Activated gamma-delta T cell treated with Interleukin-2 at 50 U/mL for 16 hours (primary cell): ENCODE measurements at regions not wholly inside any gene's neighbourhood (a gene's known extent, or its start where the extent isn't known, plus 50 kb on each side); places are given as distances from the start of the nearest gene placed in this dataset.

Experiments
- DNase-seq: peaks from one replicate; pipeline ENCODE4 v3.0.0-alpha.2; 2020

DNA sequence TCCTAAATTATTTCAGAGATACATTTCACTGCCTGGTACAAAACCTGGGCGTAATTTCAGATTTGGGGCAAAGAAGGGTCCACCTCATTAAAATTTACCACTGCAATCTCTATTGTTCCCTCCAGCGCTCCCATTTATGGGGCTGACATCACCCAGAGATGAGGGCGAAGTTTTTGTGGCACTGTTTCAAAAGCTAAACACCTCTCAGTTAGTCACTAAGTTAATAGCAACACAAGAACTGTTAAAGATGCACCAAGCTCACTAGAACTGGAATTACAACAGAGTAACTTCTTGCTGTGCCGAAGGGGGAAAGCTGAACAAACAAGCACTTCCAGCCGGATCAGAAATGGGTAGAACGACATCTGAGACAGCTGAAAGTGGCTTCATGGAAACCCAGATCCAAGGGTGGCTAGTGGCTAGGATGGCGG is 179.4 kb downstream of the GATA3 start:
- no peak for DNase-seq

GRCh38 chr10:8235253-8236027 is 181.0 kb downstream of the GATA3 start:
- no peak for DNase-seq

DNA sequence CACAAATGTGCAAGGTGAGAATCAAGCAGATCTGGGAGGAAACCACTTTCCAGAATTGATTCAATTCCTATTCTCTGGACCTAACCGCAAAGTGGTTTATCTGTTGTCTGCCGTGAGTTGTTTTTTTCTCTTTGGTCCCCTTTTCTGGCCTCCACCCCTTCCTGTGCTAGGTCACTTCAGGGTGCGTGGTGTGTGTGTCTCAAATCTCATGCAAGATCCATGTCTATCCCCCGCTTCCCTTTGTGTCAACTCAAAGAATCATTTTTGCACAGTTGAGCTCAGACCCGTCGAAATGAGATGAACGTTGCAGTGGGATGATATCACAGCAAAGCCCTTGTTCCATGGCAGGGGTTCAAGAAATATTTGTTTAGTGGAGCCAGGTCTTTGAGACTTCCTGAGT is 184.5 kb downstream of the GATA3 start:
- no peak for DNase-seq

- no peak for DNase-seq
These were observed 186.4 kb downstream of the GATA3 start for GRCh38 chr10:8240861-8241260.

DNA sequence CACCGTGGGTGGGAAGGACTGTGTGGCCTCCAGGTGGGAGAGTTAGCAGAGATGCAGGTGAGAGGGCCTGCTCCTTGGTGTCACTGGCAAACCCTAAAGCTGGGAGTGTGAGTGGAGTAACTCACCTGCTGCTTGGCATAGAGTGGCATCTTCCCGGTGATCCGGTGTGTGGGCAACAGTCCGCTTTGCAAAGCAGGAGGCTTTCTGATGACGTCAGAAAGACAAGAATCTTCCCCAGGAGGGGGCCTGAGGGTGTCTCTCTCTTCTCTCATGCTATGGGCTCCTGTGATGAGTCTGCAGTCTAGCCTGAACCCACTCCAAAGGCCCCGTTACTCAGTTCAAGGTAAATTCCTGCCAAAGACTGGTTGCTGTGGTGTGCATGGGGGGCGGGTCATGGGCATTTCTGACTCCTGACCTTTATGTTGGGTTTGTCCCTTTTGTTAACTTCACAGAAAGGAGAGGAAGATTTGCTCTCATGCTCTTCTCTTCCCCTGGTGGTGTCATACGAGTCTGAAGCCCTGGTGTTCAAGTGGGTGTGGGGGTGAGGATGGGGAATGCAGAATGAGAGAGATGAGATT is 187.9 kb downstream of the GATA3 start:
- DNase-seq, result no peak

DNA sequence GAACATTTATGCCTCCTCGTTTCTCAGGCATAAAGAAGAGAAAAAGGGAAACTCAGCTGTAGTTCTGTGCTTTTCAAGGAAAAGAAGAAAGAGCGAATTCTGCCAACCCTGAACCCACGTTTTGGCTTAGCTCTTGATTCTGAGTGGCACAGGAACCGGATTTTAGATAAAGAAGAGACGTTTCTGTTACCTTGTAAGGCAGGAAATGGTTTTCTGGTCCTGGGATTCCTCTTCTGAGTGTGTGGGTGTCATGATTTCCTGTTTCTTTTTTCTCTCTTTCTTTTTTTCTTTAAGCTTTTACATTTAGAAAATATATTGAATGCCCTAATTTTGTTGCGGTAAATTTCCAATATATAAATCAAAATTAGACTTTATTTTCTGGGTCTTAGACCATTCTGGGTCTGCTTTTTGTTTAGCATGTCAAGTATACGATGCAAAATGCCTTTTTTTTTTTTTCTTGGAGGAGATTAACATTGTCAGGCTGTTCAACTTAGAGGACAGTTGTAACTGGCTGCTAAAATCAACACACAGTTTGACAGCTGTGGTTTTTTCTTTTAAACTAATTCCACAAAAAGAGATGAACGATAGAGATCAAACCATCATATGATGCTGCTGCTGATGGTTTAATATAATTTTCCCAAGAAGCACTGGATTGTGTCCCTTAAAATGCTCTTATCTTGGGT is 190.8 kb downstream of the GATA3 start:
- DNase-seq, result no peak

GRCh38 chr10:8245814-8246142 is 191.3 kb downstream of the GATA3 start:
- no peak for DNase-seq

DNA sequence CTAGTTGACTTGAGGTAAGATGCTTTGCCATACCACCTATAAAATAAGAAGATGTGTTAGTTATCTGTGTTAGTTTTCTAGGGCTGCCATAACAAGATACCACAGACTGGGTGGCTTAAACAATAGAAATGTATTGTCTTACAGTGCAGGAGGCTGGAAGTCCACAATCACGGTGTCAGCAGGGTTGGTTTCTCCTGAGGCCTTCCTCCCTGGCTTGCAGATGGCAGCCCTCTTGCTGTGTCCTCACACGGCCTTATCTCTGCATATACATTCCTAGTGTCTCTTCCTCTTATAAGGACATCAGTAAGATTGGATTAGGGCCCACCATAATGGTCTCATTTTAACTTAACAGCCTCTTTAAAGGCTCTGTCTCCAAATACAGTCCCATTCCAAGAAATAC is 192.1 kb downstream of the GATA3 start:
- DNase-seq, result no peak

- DNase-seq, result no peak
These were observed 192.7 kb downstream of the GATA3 start for GRCh38 chr10:8247191-8247590.

DNA sequence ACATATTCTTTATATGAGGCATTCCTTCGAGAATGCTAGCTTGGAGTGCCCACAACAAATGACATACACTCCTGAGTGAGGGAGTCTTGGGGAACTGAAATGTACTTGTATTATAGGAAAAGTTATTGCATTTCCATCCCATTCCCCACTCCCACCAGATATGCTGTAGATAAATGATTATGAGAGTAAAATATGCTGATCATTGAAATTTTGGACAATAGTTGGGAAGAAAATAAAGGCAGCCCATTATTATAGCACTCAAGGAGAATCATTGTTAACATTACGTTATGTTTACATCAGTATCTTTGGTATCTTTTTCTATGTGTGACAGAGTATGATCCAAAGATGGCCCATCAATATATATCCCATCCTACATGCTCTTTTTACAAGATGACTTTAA is 194.4 kb downstream of the GATA3 start:
- no peak for DNase-seq

- no peak for DNase-seq
These were observed 199.9 kb downstream of the GATA3 start for GRCh38 chr10:8254350-8254749.

- no peak for DNase-seq
These were observed 200.8 kb downstream of the GATA3 start for GRCh38 chr10:8255301-8255700.

GRCh38 chr10:8260645-8261044 is 206.2 kb downstream of the GATA3 start:
- DNase-seq, result no peak

DNA sequence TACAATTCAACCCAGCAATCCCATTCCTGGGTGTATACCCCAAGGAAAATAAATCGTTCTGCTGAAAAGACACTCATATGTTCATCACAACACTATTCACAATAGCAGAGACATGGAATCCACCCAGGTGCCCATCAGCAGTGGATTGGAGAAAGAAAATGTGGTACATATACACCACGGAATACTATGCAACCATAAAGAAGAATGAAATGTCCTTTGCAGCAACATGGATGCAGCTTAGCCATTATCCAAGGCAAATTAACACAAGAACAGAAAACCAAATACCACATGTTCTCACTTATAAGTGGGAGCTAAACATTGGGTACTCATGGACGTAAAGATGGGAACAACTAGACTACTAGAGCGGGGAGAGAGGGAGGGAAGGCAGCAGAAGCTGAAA is 207.8 kb downstream of the GATA3 start:
- no peak for DNase-seq

DNA sequence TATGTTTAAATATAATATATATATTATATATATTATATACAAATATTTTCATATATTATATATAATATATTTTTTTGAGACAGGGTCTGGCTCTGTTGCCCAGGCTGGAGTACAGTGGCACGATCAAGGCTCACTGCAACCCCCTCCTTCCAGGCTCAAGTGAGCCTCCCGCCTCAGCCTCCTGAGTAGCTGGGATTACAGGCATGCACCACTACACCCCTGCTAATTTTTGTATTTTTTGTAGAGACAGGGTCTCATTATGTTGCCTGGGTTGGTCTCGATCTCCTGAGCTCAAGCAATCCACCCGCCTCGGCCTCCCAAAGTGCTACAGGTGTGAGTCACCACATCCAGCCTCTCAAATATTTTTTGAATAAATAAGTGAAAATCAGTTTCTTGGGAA is 215.5 kb downstream of the GATA3 start:
- no peak for DNase-seq

DNA sequence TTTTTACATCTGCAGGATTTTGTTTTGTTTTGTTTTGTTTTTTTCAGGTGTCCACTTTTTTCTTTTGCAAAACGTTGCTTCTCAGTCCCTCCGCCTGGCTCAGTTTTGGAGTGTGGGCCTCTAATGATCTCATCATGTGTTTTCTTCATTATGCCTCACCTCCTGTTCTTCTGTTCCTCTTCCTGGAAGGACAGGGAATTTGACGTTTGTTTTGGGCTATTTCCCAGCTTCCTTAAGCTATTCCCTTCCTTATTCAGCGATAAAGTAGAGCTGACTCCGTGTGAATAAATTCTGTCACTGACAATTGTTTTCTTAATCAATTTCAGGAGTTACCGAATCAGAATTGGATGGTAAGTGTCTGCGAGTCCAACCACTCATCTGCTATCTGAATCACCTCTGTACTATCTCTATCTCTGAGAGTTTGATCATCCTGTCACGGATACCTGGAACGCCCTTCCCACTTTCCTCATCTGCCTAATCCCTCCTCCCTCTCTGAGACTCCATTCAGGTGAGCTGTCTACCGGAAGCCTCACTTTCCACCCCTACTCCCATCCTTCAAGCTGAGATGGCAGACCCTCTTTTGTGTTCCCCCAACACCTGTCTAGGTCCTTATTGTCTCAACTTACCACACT is 218.4 kb downstream of the GATA3 start:
- no peak for DNase-seq

- no peak for DNase-seq
These were observed 219.3 kb downstream of the GATA3 start for GRCh38 chr10:8273749-8274148.

DNA sequence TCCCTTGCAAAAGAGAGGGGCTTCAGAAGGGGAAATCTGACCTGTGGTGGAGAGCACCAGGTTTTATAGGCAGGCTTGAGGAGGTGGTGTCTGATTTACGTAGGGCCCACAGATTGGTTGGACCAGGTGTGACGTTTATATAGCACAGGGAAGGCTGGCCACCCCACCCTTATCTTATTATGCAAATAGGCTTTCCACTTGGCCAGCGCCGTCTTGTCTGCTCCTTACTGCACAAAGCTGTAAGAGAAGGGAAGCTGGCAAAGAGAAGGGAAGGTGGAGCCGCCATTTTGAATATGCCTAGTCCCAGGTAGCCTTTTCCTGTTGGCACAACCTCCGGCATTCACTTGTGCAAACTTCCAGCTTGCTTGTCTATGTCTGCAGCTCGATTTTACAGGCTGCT is 221.4 kb downstream of the GATA3 start:
- DNase-seq, result no peak

GRCh38 chr10:8278099-8278498 is 223.6 kb downstream of the GATA3 start:
- no peak for DNase-seq

DNA sequence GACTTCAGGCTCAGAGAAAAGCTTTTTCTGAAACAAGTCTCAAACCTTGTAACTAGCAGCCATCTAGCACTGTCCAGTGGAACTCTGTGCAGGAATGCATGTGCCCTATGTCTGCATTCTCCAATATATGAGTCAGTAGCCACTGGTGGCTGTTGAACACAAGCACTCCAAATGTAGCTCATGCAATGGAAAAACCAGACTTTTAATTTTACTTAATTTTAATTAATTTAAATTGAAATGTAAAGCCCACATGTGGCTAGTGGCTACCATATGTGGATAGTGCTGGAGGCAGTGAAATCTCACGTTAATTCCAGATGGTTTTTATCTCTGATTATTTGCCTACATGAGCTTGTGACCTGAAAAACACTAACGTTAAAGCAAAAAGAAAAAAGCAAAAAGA is 225.1 kb downstream of the GATA3 start:
- no peak for DNase-seq

DNA sequence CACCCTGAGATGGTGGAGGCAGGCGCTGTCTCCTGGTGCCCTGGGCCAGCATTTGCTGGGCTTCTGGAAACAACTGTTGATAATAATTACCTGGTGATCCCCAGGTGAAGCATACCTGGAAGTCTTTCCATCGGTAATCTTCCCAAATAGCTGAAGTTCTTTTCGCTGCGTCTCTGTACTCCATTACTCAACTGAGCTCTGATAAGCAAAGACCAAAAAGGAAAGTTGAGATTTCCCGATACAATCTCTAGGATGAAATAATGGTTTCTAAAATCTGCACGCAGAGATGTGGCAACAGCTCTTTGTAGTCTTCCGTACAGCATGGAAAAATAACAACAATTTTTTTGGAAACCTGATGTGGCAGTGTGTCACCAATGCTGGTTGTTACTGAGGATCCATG is 226.5 kb downstream of the GATA3 start:
- DNase-seq, result no peak

GRCh38 chr10:8282340-8282739 is 227.9 kb downstream of the GATA3 start:
- no peak for DNase-seq

DNA sequence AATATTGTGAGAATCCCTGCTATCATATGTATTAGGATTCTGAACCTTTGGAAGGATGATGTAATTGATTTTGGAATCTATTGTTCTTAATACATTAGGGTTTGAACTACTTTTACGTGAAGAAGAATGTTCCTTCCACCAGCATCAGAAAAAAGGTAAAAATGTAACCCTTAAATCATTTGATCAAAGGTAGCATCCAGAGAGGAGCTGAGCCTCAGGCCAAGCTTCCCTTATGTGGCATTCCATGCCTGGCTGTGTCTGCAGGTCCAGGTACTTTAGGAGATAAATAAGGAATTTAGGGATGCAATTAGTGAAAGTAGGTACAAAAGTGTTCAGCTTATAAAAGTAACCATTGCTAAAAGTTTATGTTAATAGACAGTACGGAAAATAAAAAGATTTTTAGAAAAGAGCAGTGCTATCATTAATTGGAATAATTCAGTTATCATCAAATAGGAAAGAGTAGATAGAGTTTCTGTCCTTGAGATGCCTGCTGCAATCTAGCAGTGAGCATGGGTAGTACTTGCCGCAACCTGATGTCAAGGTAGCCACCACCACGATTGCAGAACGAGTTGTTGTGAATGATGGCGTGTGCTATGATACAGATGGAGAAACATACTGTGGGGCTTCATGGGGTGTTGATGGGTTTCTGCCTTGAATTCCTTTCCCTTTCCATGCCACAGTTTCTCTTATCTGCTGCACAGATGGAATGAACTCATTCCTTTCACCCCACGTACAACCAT is 228.8 kb downstream of the GATA3 start:
- DNase-seq, result no peak
